HG02610 (cell line): ENCODE measurements at regions not wholly inside any gene's neighbourhood (a gene's known extent, or its start where the extent isn't known, plus 50 kb on each side); places are given as distances from the start of the nearest gene placed in this dataset.

Experiments used
- ATAC-seq: cut with Tn5 transposase; IDR thresholded peaks from one replicate; pipeline ENCODE4 v1.9.1; 2021; ENCODE audit warnings: mild to moderate bottlenecking, moderate library complexity; ENCODE audit not compliant: unreplicated experiment

DNA sequence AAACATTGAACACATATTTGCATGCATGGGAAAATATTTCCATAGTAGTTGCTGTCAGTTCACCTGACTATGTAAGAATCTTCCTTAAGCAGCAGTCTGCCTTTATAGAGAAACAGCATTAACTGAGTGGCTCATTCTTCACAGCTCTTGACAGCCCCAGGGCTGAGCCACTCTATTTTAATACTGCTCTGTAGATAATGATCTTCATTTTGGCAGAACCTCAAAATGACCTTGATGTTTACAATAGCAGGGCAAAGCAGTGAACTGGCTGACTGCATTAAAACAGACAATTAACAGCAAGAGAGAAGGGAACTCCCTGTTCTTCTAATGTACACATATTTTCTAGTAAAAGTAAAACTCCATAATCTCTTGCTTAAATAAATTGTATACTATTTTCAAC lies 580.6 kb upstream of the SOX11 start:
- ATAC-seq: no peak

DNA sequence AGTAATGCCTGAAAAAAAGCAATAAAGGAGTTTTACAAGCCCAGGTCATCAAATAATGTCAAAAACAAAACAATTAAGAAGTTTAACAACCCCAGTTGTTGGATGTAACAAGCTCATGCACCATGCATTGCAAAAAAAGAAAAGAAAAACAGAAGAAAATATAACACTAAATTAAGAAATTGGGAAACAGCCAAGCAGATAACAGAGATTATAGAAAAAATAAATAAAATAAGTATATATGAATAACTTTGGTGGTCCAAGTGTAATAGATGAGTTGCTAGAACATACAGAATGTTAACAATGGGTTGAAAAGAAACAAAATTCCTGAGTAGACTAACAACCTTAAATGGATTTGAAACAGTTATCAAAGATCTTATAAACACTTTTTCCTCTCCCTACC lies 573.1 kb upstream of the SOX11 start:
- ATAC-seq: no peak

DNA sequence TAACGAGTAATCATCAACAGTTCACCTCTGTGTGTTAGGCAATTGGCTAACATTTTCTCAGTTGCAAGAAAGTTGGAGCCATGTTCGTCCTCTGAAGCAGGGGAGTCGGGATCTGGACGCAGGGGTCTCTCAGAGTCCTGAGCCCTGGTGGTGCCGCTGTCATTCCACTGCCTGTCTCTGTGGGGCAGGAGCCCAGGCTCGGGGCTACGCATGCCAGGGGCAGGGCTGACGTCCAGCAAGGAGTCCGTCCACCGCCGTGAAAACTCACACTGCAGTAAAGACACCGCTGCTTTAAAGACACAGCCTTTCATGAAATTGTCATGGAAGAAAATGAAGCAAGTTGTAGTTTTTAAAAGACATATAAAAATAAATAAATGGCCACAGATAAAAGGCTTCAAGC lies 571.1 kb upstream of the SOX11 start:
- no peak for ATAC-seq

DNA sequence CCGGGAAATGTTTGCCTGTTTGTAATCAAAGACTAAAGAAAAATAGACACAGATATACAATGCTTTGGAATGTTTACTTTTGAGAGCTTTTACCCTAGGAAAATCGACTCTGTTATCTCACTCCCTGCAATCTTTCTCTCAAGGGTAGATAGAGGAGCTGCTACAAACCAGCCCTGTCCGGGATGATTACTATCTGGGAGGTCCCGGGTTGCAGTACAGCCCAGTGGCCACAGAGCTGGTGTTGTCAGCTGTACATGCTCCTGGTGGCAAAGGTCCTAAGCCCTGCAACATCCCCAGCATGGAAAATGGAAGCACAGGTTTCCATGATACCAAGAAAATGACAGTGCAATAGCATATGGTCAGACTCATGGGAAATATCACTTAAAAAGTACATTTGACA lies 570.5 kb upstream of the SOX11 start:
- no peak for ATAC-seq

DNA sequence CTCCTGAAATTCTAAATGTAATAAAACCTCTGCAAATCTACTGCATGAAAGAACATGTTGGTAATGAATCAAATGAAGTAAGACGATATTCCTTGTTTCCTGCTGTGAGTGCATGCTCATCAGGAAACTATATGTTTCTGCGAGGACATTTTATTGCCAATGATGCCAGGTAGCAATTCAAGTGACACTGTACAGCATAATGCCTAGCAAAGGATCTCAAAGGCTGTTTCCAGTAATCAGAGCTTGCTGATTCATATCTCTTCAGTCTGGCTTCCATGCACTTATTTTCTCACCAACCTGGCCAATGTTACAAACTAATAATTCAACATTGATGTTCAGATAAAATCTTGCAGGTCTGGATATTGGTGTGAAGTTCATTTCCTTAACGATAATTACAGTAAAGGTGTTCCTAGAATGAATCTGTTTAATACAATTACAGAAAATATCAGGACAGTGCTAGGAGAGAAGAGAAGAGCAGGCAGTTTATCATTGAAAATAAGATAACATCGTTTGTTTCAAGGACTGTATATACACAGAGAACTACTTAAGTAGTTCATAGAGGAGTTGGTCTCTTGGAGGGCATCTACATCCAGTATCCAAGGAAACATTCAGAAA lies 568.5 kb upstream of the SOX11 start:
- no peak for ATAC-seq

DNA sequence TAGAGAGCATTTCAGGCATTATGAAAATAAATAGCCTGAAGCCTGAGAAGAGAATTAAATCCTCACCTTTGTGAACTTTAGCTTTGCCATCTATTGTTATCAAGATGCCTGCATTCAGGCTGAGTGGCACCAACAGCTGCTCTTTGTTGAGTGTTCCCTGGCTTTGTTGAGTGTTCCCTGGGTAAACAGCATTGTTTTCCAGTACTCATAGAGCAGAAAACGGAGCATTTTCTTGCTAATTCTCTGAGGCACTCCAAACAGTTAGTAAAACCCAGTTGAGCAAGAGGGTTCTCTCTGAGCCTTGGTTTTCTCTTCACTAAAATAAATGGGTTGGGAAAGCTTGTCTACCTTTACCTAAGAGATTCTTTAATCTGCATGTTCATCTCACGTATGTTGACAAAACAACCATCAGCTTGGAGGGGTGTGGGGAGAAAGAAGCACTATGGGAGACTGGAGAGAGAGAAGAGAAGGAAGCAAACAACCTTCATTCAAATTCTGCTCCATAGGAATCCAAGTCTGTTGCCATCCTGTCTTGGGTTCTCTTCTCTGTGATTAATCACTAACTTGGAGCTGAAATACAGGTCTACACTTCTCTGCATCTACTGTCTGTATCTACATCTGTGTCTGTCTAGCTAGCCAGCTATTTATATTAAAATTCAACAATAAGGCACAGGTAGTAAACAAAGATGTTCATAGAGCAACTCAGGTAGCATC lies 567.0 kb upstream of the SOX11 start:
- no peak for ATAC-seq

DNA sequence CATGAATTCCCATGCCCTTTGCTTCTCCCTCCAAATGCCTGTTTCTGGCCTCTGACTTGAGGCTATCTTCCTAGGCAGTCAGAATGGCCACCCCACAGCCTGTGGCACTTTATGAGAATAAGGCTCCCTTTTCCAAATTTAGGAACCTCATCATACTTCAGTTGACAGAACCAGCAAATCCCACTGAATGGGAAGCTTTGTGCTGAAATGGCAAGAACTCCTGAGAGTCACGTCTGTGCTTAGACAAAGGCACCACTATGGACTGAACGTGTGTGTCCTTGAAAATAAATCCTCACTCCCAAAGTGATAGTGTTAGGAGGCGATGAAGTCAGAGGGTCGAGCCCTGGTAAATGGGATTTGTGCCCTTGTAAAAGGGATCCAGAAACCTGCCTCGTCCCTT lies 559.9 kb upstream of the SOX11 start:
- ATAC-seq: no peak

DNA sequence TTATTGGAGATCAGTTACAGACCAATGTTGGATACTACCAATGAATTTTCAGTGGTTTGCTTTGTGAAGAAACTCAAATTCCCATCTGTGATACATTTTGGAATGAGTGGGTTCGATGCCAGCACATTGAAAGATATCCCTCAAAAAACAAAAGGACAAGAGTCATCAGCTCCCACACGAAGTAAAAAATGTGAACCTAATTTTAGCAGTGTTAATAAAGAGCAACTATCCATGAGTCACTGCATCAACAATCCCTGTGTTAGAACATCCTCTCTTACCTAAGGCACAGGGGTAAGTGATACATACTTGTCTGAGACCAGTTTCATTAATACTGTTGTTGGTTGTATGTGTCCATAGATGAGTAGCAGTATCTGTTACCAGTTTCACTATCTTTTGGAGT lies 551.8 kb upstream of the SOX11 start:
- no peak for ATAC-seq

DNA sequence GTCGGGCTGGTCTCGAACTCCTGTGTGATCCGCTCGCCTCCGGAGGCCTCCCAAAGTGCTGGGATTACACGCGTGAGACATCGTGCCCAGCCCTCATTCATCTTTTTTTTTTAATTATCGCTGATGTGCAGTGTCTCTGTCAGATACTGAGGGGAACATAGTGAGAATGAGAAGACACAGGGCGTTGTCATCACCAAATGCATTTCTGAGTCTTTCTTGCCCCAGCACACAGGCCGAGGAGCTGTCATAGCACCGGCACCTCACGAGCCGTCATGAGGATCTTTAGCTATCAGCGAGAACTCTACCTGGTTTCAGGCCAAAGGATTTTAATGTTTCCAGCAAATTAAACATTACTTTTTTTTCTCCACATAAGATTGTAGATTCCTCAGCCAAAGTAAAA lies 548.0 kb upstream of the SOX11 start:
- no peak for ATAC-seq

DNA sequence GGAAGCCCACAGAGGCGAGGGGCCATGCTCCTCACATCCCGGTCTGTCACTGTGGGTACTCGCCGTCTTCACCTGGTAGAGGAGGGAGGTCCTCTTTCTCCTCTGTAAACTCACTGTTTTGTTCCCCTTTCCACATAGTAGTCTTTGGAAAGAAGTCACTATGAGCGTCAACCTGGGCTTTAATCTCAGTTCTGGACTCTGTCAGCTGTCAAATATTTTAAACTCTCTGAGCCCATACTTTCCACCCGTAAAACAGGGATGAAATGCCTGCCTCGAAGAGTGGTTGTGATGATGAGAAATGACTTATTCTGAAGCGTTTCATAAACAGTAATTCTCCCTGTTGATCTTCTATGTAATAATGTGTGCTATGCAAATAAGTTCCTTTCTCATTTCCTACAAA lies 547.1 kb upstream of the SOX11 start:
- ATAC-seq: no peak

DNA sequence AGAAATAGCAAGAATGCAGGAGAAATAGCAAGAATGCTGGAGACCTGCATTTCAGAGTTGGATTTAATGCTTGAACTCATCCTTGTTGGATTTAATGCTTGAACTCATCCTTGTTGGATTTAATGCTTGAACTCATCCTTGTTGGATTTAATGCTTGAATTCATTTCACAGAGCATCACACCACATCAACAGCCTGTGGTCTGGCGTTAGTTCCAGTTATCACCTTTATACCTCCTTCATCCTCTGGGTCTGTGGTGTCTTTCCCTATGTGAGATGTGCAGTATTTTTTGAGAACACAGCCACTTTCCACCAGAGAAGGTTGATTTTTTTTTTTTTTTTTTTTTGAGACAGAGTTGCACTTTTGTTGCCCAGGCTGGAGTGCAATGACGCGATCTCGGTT lies 546.4 kb upstream of the SOX11 start:
- ATAC-seq: no peak

DNA sequence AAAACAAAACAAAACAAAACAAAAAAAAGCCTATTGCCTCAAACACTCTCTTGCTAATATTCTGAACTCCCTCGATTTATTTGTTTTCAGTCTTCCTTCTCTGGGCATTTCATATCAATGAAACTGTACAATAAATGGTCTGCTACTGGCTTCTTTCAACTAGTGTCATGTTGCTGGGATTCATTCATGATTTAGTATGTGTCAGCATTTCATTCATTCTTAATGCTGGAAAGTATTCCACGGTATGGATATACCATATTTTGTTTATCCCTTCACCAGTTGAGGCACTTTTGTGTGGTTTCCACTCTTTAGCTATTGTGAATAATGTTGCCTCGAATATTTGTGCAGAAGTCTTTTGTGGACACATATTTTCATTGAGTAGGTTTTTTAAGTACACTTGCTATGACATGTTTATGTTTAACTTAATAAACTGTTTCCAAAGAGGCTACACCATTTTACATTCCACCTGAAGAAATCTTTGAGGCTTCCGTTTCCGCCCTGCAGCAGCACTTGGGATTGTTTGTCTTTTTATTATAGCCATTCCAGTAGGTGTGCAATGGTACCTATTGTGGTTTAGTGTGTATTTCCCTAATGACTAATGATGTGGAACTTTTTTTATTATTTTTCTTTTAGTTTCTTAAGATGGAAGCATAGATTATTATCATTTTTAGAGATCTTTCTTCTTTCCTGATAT lies 543.6 kb upstream of the SOX11 start:
- no peak for ATAC-seq

DNA sequence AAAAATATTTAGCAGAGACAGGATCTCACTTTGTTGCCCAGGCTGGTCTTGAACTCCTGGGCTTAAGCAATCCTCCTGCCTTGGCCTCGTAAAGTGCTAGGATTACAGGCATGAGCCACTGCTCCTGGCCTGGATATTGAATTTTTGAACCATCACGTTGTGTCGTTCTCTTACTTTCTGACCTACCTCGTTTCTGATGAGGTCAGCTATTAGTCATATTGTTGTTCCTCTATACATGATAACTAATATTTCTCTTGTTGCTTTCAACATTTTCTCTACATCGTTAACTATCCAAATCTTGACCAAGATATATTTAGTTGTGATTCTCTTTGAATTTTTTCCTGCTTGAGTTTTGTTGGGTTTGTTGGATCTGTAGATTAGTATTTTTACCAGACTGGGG lies 541.3 kb upstream of the SOX11 start:
- ATAC-seq: no peak

DNA sequence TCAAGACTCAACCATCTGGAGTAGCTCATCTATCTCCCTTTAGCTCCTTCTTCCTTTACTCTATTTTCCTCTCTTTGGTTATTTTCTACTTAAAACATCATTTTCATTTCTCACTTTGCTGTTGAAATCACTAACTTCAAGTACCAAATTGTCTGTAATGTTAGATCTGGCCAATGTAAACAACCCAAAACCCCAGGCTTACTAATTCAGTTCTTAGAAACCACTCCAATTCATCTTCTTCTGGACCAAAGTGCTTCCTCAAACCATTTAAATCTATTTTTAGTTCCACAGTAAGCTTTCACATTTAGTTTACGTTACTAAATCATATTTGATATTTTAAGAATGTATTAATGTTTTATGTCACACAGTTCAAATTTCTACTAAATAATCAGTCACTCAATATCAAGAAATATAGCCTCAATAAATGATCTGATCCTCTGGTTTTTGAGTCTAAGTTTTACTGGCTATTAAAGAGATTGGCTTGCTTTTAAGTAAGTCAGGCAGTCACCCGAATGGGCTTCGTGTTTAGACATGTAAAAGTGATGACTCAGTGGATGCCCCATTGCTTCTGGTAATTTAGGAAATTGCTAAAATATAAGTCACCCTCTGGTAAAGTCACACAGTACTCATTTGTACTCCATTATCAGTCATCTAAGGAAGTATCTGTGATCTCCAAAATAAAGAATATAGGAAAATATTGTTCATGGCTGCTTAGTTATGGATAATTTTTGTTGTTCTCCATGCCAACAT lies 527.2 kb upstream of the SOX11 start:
- ATAC-seq: no peak

DNA sequence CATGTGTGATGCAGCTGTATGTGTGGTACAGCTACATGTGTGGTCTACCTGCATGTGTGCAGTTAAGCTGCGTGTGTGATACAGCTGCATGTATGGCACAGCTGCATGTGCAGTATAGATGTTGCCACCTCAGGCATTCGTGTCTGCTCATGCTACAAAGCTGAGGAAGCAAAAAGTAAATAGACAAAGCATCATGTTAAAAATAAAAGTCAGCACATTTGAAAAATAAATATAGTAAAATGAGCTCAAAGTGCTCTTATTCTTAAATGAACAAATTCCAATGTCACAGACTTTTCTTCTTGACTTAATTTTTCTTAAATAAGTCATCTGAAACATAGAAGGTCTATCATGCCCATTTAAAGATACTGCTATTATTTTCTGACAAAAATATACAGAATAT lies 519.3 kb upstream of the SOX11 start:
- no peak for ATAC-seq

DNA sequence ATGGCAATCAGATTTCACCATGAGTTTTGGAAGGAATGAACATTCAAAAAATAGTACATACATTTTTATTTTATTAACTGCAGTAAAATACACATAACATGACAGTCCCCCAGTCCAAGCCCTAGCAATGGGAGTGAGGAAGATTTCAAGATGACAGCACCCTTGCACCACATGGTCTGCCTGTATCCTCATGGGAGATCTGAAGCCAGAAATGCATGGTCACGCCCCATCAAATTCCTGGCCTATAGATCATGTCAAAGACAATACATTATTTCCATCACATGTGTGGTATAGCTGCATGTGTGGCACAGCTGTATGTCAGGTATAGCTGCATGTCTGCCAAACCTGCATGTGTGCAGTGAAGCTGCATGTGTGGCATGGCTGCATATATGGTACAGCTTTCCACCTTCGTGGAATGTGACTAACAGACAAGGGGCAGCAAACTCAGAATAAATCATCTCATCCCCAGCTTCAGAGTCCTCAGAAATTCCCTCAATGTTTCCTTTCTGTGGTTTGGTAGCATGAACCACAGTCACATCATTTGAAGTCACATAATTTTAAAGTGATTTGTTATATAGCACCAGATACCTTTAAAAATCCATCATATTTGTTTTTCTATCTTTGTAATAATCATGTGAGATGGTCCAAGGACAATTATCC lies 518.2 kb upstream of the SOX11 start:
- no peak for ATAC-seq

DNA sequence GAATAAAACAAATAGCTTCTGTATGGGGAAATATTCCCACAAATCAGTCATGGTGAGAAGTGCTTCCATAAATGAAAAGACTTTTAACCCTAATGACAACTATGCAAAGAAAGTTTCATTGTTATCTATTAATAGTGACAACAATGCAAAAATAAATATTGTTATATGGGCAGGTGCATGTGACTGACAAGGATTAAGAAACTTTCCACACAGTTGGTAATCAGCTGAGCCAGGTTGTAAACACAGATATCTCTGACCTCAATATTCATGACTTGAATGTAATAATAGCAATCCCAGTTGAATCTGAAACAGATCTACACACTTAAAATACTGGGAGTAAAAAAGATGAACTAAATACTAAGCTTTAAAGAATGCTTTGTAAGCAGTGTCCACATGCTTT lies 517.0 kb upstream of the SOX11 start:
- peak; percentile 28 for ATAC-seq

DNA sequence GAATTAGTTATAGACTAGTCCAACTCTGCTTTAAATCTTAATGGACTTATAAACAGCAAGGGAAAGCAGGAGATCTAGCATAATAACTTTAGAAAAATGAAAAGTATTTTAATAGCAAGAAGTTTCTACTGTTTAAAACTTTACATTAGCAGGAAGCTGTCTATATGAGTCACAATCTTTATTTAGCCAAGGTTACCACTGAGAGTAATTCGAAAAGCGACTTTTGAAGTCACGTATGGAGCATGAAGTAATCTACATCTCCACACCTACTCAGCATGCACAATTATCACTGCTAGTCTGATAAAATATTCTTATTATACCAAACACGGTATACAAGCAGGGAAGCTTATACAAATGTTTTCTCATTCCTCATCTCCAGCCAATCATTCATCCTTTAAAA lies 515.4 kb upstream of the SOX11 start:
- ATAC-seq: no peak

DNA sequence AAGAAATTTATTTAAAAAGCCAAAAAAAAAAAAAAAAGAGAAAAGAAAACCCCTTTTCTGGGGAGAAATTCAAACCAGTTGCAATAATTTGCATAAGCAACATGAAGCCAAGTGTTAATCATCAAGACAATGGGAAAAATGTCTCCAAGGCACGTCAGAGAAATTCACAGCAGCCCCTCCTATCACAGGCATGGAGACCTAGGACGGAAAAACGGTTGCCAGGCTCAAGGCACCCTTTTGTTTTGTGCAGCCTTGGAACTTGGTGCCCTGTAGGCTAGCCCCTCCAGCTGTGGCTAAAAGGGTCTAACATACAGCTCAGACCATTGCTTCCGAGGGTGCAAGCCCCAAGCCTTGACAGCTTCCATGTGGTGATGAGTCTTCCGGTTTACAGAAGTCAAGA lies 509.2 kb upstream of the SOX11 start:
- no peak for ATAC-seq

DNA sequence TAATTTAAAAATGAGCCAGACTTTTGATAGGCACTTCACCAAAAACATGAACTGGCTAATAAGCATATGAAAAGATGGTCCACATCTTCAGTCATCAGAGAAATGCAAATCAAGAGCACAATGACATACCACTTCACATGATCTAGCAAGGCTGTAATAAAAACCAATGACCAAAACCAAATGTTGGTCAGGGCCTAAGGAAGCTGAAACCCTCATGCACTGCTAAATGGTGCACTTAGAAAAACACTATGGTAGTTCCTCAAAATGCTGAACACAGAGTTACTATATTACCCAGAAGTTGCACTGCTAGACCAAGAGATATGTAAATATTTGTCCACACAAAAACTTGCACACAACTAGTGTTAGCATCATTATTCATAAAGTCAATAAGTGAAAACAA lies 504.9 kb upstream of the SOX11 start:
- no peak for ATAC-seq

DNA sequence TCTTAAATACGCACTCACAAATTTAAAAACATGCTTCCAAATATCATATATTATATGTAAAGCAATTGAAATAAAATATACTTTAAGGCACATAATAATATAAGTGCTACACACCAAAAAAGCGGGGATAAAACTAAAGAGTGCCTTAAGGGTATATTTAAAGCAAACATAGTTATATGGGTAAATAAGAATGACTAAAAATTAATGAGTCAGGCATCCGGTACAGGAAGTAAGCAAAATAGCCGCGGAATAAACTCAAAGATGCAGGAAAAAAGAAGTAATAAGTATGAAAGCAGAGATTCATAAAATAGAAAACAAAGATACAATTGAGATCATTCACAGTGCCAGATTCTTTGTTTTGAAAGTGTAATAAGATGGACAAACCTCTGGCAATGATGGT lies 503.5 kb upstream of the SOX11 start:
- no peak for ATAC-seq
